ENCODE measurements at regions not wholly inside any gene's neighbourhood (a gene's known extent, or its start where the extent isn't known, plus 50 kb on each side); places are given as distances from the start of the nearest gene placed in this dataset.

- DNase-seq, result no peak
These were observed 506.5 kb upstream of the MGMT start for GRCh38 chr10:128960517-128960916.

GRCh38 chr10:128962182-128962581, 504.9 kb upstream of the MGMT start:
- no peak for DNase-seq

GRCh38 chr10:128963211-128964099, 503.6 kb upstream of the MGMT start:
- no peak for DNase-seq

GRCh38 chr10:128964100-128964403, 503.0 kb upstream of the MGMT start:
- DNase-seq, result no peak

- DNase-seq, result no peak
These were observed 498.9 kb upstream of the MGMT start for GRCh38 chr10:128967980-128968756.

- no peak for DNase-seq
These were observed 497.5 kb upstream of the MGMT start for GRCh38 chr10:128969551-128969950.

- no peak for DNase-seq
These were observed 495.5 kb upstream of the MGMT start for GRCh38 chr10:128971374-128972035.

- no peak for DNase-seq
These were observed 495.0 kb upstream of the MGMT start for GRCh38 chr10:128972036-128972405.

- no peak for DNase-seq
These were observed 493.8 kb upstream of the MGMT start for GRCh38 chr10:128973221-128973620.

GRCh38 chr10:128976856-128977255, 490.2 kb upstream of the MGMT start:
- DNase-seq, result no peak

GRCh38 chr10:128978211-128978610, 488.8 kb upstream of the MGMT start:
- no peak for DNase-seq

GRCh38 chr10:128979405-128979804, 487.6 kb upstream of the MGMT start:
- no peak for DNase-seq

- no peak for DNase-seq
These were observed 485.8 kb upstream of the MGMT start for GRCh38 chr10:128981251-128981650.

- DNase-seq, result no peak
These were observed 485.0 kb upstream of the MGMT start for GRCh38 chr10:128981881-128982615.

- DNase-seq, result no peak
These were observed 484.5 kb upstream of the MGMT start for GRCh38 chr10:128982616-128982915.

GRCh38 chr10:128985036-128985435, 482.0 kb upstream of the MGMT start:
- DNase-seq, result no peak

- DNase-seq, result no peak
These were observed 476.1 kb upstream of the MGMT start for GRCh38 chr10:128990986-128991385.

GRCh38 chr10:128992770-128993169, 474.3 kb upstream of the MGMT start:
- DNase-seq, result no peak

GRCh38 chr10:128993443-128993842, 473.6 kb upstream of the MGMT start:
- DNase-seq, result no peak

- DNase-seq, result no peak
These were observed 473.0 kb upstream of the MGMT start for GRCh38 chr10:128993911-128994538.

GRCh38 chr10:128994598-128995143, 472.4 kb upstream of the MGMT start:
- no peak for DNase-seq

GRCh38 chr10:128995676-128996075, 471.4 kb upstream of the MGMT start:
- DNase-seq, result no peak

GRCh38 chr10:128996092-128996491, 470.9 kb upstream of the MGMT start:
- no peak for DNase-seq
